HG03378 (cell line): ENCODE measurements at regions not wholly inside any gene's neighbourhood (a gene's known extent, or its start where the extent isn't known, plus 50 kb on each side); places are given as distances from the start of the nearest gene placed in this dataset.

Experiments used
- ATAC-seq: cut with Tn5 transposase; IDR thresholded peaks from one replicate; pipeline ENCODE4 v1.9.1; 2021; ENCODE audit warnings: mild to moderate bottlenecking, moderate library complexity; ENCODE audit not compliant: unreplicated experiment

DNA sequence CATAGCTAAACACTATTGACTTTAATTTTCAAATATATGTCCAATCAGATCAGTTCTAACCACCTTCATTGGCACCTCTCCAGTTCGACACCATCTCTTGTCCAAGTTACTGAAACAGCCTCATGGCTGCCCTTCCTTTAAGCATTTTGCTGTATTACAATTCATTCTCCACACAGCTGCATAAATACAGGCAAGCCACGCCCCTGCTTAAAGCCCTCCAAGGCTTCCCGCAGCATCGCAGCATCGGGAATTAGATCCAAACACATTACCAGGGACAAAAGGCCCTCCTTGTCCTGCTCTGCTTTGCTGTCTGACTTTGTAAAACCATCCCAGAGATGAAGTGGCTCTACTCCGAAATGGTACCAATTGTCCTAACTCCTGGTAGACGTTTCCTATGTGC lies 75.1 kb upstream of the RAI14 start:
- ATAC-seq, result no peak

GRCh38 chr5:34582371-34582770 lies 73.8 kb upstream of the RAI14 start:
- ATAC-seq, result no peak

GRCh38 chr5:34583167-34583566 lies 73.0 kb upstream of the RAI14 start:
- no peak for ATAC-seq

GRCh38 chr5:34584165-34584564 lies 72.0 kb upstream of the RAI14 start:
- no peak for ATAC-seq

GRCh38 chr5:34585601-34586104 lies 70.5 kb upstream of the RAI14 start:
- no peak for ATAC-seq

GRCh38 chr5:34586117-34586885 lies 69.8 kb upstream of the RAI14 start:
- no peak for ATAC-seq

GRCh38 chr5:34587355-34588241 lies 68.5 kb upstream of the RAI14 start:
- no peak for ATAC-seq

GRCh38 chr5:34589832-34590231 lies 66.3 kb upstream of the RAI14 start:
- ATAC-seq, result no peak

GRCh38 chr5:34591723-34592122 lies 64.4 kb upstream of the RAI14 start:
- no peak for ATAC-seq

DNA sequence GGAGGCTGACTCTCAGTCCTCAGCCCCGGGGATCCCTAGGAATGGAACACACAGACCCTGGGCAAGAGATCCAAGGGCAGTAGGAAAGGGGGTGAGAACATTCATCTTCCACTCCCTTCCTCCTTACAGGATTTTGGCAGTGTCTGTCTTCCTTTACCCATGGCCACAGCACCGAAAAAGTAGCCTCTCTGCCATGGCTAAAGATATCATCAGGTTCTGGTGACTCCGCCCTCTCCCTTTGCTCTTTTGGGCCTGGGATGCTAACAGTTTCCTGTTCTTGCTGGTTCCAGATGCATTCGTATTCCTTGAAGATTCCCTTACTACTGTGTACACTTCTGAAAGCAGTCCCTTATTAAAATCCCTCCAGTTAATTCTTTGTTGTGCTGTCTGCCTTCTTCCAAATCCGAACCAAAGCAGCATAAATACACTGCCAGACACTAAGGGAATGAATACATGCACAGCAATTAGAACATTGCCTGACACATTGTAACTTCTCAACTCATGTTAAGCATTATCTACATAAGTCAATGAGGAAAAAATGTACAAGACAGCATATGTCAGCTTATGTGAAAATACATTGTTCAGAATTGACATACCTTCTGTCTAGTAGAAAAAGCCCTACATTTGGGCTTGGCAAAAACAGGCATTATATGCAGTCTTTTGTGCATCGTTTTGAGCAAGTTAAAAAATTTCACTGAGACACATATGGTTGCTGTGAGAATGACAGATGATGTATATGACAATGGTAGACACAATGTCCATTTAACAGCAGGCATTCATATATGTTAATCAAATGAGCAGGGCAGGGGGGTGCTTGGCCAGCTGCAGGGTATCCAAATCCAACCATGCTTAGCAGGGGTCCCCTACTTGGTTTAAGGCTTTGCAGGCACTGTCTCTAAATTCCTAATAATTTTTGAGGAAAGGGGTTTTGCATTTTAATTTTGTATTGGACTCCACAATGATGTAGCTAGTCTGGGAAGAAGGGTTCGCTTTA lies 58.8 kb upstream of the RAI14 start:
- no peak for ATAC-seq

DNA sequence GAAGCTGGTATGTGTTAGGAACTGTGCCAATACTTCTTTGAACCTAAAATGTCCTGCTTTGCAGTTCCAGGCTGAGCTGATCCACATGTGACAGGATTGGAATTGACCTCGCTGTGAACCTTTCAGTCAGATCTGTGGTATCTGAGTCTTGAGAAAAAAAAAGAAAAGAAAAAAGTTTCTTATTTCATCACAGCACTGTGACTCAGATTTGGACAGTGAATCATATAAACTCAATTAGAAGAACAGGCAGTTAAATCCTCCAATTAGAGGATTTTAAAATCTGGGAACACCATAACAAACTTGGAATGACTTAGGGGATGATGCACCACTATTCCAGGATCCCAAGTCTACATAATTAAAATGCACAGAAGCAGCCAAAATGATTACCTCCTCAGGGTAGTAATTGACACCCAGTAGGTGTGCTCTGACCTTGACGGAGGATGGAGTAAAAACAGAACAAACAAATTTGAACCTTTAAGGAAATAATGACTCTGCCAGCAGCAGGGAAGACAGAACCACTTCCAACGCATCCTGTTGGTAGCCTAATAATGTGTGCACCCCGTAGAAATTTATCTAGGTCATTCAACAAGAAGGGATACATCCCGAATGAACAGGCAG lies 57.8 kb upstream of the RAI14 start:
- no peak for ATAC-seq

GRCh38 chr5:34599471-34600117 lies 56.5 kb upstream of the RAI14 start:
- ATAC-seq, result no peak

DNA sequence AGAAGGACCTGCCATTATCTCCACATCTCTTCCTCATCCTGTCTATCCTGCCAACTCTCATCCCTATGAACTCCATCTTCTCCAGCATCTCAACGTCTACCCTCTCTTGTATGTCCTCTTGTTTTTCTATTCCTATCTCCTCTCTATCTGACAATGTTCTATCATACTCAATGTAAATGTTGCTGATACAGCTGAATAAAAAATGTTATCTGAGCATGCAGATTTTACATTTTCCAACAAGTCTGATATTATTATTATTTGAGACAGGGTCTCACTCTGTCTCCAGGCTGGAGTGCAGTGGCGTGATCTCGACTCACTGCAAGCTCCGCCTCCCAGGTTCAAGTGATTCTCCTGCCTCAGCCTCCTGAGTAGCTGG lies 56.0 kb upstream of the RAI14 start:
- no peak for ATAC-seq

DNA sequence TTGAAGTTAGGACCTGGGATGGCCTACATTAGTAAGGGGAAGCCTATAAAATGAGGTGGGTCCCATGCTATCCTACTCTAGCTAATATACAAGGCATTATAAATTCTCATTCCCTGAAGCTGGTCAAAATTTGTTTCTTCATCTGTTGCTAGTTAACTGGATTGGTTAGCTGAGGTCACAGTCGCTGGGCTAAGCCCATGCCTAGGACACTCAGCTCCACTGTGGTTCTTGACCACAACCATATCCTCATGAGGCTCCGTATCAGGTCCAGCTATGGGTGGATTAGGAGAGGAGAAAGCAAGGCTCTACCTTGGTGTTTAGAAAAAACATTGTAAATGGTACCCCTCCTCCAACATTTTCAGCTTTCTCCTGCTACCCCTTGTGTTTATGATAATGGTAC lies 52.8 kb upstream of the RAI14 start:
- ATAC-seq, result no peak

- no peak for ATAC-seq
Measured at GRCh38 chr5:34604119-34604675, 51.9 kb upstream of the RAI14 start.

- no peak for ATAC-seq
Measured at GRCh38 chr5:34606101-34606500, 50.0 kb upstream of the RAI14 start.
